ENCODE measurements at regions not wholly inside any gene's neighbourhood (a gene's known extent, or its start where the extent isn't known, plus 50 kb on each side); places are given as distances from the start of the nearest gene placed in this dataset.

- TF ChIP-seq, protein P1, sequence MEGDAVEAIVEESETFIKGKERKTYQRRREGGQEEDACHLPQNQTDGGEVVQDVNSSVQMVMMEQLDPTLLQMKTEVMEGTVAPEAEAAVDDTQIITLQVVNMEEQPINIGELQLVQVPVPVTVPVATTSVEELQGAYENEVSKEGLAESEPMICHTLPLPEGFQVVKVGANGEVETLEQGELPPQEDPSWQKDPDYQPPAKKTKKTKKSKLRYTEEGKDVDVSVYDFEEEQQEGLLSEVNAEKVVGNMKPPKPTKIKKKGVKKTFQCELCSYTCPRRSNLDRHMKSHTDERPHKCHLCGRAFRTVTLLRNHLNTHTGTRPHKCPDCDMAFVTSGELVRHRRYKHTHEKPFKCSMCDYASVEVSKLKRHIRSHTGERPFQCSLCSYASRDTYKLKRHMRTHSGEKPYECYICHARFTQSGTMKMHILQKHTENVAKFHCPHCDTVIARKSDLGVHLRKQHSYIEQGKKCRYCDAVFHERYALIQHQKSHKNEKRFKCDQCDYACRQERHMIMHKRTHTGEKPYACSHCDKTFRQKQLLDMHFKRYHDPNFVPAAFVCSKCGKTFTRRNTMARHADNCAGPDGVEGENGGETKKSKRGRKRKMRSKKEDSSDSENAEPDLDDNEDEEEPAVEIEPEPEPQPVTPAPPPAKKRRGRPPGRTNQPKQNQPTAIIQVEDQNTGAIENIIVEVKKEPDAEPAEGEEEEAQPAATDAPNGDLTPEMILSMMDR (IDR thresholded peaks at IDR 0.05; ENCODE audit: low read depth, low read length, missing input control): no peak
- TF ChIP-seq JUND (IDR thresholded peaks at IDR 0.05) (no peak), FOXA1 (IDR thresholded peaks at IDR 0.05) (no peak), GABPA (IDR thresholded peaks at IDR 0.05 in 1 of 2, conservative IDR thresholded peaks at IDR 0.05 in 1 of 2) (no peak), RAD21 (IDR thresholded peaks at IDR 0.05) (no peak), SP1 (IDR thresholded peaks at IDR 0.05) (no peak), HNF4G (IDR thresholded peaks at IDR 0.05) (no peak)
- TF ChIP-seq, protein P2, sequence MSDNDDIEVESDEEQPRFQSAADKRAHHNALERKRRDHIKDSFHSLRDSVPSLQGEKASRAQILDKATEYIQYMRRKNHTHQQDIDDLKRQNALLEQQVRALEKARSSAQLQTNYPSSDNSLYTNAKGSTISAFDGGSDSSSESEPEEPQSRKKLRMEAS (IDR thresholded peaks at IDR 0.05): no peak
- TF ChIP-seq, protein P3, sequence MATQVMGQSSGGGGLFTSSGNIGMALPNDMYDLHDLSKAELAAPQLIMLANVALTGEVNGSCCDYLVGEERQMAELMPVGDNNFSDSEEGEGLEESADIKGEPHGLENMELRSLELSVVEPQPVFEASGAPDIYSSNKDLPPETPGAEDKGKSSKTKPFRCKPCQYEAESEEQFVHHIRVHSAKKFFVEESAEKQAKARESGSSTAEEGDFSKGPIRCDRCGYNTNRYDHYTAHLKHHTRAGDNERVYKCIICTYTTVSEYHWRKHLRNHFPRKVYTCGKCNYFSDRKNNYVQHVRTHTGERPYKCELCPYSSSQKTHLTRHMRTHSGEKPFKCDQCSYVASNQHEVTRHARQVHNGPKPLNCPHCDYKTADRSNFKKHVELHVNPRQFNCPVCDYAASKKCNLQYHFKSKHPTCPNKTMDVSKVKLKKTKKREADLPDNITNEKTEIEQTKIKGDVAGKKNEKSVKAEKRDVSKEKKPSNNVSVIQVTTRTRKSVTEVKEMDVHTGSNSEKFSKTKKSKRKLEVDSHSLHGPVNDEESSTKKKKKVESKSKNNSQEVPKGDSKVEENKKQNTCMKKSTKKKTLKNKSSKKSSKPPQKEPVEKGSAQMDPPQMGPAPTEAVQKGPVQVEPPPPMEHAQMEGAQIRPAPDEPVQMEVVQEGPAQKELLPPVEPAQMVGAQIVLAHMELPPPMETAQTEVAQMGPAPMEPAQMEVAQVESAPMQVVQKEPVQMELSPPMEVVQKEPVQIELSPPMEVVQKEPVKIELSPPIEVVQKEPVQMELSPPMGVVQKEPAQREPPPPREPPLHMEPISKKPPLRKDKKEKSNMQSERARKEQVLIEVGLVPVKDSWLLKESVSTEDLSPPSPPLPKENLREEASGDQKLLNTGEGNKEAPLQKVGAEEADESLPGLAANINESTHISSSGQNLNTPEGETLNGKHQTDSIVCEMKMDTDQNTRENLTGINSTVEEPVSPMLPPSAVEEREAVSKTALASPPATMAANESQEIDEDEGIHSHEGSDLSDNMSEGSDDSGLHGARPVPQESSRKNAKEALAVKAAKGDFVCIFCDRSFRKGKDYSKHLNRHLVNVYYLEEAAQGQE (IDR thresholded peaks at IDR 0.05): no peak
Observed at GRCh38 chr15:62334536-62334935, 169.5 kb upstream of the C2CD4B start.

Measured in liver (tissue), 3 donors.